CMK (cell line): ENCODE measurements at regions not wholly inside any gene's neighbourhood (a gene's known extent, or its start where the extent isn't known, plus 50 kb on each side); places are given as distances from the start of the nearest gene placed in this dataset.
"Not testable (repeated sequence)": the region's sequence is repeated elsewhere in the genome, so short reads cannot be mapped to it uniquely, and the experiment has no call there.

Experiments
- DNase-seq: peaks from one replicate; pipeline ENCODE4 v3.0.0-alpha.2; 2010; ENCODE audit warnings: low read depth

DNA sequence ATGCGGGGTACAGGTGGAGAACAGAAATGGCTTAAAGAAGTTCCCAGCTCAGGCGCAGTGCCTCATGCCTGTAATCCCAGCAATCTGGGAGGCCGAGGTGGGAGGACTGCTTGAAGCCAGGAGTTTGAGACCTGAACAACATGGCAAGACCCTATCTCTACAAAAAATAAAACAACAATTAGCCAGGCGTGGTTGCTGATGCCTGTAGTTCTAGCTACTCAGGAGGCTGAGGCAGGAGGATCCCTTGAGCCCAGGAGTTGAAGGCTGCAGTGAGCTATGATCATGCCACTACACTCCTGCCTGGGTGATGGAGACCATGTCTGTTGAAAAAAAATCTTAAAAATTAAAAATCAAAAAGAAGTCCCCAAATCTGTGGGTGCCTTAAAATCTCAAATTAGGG is 228.3 kb upstream of the WSB1 start:
- no peak for DNase-seq

DNA sequence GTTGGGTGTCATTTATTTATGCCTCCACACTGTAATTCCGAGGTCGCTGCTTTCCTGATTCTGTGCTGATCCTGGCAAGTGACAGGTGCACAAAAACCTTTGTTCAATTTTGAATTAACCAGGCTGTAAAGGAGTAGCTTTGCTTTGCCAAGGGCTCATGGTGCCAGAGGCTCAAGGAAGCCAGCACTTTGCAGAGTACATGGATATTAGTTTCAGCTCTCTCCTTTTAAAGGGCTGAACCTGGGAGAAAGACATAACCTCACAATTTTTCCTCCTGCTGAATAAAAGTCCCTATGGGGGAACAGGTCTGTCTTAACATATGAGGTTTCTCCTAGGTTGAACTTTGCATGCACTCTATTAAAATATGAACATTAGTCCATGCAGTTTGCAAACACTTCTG is 227.6 kb upstream of the WSB1 start:
- no peak for DNase-seq

DNA sequence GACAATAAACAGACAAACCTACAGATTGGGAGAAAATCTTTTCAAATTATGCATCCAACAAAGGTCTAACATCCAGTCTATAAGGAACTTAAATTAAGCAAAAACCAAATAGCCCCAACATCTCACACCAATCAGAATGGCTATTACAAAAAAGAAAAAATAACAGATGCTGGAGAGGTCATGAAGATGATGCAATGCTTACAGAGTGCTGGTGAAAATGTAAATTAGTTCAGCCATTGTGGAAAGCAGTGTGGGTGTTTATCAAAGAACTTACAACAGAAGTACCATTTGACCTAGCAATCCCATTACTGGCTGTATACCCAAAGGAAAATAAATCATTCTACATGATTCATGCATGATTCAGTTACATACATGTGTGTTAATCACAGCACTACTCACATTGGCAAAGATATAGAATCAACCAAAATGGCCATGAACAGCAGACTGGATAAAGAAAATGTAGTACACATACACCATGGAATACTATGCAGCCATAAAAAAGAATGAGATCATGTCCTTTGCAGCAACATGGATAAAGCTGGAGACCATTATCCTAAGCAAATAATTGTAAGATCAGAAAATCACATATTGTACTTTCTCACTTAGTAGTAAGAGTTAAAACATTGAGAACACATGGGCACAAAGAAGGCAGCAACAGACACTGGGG is 223.9 kb upstream of the WSB1 start:
- no peak for DNase-seq

DNA sequence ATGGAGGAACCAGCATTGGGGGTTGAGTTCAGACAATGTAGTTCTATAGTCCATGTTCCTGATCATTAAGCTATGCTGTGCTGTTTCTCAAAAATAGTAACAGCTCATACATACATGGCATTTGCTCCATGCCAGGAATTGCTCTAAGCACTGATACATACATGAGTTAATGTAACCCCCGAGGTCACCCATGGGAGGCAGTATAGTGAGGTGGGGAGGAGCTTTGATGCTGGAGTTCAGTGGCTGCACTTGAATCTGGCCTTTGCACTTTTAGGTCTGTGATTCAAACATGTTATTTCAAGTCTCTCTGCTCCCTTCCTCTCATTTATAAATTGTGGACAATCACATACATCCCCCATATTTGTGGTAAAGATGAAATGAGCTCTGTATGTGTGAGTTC is 223.1 kb upstream of the WSB1 start:
- no peak for DNase-seq

DNA sequence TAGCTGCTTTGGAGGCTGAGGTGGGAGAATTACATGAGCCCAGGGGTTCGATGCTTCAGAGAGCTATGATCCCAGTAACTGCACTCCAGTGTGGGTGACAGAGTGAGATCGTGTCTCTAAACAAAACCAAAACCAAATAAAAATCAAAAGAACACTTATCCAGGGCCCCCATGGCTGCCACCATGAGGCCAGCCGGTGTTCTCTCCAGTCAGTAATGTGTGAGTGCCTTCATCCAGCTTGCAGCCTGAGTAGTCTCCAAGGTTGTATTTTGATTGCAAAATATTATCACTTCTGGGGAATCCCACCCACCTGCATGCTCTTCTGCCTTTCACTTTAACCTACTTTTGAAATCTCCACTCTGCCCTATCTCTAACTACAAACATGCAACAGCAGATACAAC is 221.0 kb upstream of the WSB1 start:
- no peak for DNase-seq

DNA sequence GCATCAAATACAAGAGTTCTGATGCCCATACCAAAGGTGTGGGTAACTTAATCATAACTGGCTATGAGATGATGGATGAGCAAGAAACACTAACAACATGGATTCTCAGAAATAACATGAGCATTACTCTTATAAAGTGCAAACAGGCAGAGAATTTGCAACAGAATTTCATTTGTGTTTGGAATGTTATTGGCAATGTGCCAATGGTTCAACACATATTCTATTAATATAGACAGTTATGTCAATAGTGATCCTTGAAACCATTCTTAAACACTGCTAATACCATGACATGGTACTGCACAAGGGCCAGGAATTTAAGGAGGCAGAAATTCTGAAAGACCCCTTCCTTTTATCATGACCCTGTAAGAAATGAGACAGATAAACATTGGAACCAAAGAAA is 217.1 kb upstream of the WSB1 start:
- no peak for DNase-seq

DNA sequence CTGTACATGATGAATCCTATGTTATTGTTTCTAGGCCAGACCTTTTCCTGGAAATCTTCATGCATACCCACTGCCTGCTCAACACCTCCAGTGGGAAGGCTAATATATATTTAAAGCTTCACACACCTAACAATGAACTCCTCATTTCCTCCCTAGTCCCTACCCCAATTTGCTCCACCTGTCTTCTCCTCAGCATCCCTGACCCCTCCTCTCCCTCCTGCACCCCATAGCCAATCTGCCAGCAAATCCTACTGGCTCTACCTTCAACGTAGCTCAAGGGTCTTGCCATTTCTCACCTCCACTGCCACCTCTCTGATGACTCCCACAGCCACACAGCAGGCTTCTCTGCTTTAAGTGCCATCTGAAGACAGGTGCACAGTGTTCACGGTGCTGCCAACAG is 215.6 kb upstream of the WSB1 start:
- no peak for DNase-seq

DNA sequence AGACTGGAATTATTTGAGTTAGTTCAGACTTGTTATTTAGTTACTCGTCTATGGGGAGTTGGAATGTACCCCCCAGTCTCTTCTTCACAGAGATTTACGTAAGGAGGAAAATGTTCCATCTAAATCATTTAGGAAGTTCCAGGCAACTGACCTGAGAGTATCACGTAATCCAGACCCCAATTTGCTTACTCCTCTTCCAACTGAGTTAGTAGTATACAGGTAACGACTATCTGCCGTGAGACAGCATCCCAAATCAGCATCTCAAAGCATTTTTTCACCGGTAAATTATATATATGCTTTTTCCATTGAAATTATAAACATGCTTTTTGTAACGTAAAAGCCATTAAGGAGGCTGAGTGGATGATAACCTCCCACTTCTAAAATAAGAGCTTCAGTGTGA is 214.3 kb upstream of the WSB1 start:
- no peak for DNase-seq

DNA sequence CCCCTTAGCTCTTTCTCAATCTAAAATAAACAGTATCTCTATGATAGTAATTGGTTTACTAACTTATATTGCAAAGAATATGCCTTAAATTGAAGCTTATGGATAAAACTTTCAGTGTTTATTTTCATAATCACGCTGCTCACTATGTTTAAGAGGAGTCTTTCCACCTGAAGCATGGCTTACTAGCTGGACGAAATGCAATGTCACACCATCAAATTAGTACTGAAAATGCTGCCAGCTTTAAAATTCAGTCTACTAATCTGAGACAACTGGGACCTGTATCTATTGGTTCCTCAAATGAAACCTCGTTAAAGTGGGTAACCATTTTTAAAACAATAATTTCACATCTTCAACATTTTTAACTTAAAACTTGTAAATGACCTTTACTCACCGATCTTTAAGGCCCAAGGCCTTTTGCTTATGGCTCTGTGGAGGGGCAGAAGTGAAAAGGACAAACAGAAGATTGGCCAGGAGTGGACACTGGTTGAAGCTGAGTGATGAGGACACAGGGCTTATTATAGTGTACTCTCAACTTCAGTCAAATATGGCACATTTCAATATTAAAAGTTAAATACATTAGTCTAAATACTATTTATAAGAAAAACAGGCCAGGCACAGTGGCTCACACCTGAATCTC is 212.8 kb upstream of the WSB1 start:
- DNase-seq: no peak

DNA sequence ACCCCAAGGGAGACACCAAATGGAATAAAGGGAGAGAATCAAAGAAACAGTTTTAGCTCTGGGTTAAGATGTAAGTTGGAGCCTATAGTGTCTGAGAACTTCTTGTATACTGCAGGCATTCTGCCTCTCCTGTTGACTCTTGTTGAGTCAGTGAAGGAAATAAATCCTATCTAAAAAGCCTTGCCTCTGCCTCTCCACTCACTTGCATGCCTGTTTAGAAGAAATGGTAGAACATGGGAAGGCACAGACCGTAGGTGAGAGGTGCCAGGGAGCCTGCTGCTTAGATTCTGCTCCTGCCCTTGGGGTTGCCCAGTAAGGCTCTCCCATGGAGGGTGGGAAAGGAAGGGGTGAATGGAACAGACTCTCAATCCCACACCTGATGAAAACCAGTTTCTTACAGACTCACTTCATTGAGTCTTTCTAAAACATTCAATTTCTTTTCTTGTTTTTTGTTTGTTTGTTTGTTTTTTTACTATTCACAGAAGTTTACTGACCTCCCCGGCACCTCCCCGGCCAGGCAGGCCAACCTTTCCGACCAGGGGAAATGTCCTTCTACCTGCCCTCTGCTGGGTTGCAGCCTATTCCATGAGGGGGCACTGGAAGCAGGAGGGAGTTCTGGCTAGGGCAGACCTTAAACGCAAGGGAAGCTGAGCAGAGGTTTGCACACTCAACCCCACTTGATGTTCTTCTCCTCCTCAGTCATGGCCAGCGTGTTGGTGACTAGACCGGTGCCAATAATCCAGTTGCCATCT is 211.7 kb upstream of the WSB1 start:
- DNase-seq: no peak

DNA sequence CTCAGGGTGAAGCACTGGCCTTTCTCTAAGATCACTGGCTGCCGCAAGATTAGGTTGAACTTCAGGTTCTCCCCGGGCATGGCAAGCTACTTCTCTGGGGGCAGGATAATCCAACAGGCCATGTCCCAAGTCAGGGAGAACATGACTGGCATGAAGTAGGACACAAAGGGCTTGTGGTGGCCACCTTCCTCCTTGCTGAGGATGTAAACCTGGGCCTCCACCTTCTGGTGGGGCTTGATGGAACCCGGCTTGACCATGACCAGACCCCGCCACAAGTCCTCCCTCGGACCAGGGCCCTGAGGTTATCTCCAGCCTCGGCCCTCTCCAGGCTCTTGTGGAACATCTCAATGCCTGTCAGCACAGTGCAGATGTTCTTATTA is 211.1 kb upstream of the WSB1 start:
- no peak for DNase-seq

DNA sequence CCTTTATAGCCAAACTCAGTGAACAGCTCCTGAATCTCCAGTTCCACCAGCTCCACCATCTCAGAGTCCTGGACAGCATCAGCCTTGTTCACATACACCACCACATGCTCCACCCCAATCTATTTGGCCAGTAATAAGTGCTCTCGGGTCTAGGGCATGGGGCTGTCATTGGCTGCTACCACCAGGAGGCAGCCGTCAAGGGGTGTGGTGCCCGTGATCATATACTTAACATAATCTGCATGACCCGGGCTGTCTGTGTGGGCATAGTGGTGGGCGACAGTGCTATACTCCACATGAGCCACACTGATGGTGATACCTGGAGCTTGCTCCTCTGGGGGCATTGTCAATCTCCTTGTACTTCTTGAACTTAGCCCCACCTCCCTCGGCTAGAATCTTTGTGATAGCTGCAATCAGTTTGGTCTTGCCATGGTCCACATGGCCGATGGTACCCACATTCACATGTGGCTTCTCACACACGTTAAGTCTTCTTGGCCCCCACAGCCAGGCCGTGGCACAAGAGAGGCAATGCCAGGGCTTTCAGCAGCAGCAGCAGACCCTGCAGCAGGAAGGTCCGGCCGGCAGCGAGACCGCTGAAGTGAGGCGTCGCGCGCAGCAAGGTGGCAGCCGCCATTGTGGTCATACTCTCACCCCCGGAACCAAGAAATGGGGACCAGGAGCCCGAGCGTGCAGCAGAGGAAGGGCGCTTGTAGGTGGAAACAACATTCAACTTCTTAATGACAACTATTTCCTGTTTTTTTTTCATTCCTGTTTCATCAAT is 210.3 kb upstream of the WSB1 start:
- DNase-seq: no peak

DNA sequence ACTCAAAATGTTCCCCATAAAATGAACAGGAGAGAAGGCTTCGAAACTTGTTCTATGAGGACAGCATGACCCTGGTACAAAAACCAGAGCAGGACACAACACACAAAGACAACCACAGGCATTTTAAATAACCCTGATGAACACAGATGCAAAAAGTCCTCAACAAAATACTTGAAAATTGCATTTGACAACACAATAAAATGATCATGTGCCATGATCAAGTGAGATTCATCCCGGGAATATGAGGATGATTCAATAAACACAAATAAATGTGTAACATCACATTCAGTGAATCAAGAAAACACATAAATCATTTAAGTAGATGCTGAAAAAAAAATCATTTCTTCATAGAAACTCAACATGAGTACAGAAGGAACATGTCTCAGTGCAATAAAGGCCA is 208.4 kb upstream of the WSB1 start:
- DNase-seq: no peak

DNA sequence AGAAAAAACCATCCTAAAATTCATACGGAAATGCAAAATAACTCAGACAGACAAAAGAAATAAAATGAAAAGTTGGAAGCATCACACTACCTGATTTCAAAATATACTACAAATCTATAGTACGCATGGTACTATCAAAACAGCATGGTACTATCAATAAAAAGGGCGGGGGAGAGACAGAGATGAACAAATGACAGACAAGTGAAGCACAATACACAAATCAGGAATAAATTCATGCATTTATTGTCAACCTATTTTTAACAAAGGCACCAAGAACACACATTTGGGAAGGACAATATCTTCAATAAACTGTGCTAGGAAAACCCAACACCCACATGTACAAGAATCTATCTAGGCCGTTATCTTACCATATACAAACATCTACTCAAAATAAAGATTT is 207.4 kb upstream of the WSB1 start:
- no peak for DNase-seq

DNA sequence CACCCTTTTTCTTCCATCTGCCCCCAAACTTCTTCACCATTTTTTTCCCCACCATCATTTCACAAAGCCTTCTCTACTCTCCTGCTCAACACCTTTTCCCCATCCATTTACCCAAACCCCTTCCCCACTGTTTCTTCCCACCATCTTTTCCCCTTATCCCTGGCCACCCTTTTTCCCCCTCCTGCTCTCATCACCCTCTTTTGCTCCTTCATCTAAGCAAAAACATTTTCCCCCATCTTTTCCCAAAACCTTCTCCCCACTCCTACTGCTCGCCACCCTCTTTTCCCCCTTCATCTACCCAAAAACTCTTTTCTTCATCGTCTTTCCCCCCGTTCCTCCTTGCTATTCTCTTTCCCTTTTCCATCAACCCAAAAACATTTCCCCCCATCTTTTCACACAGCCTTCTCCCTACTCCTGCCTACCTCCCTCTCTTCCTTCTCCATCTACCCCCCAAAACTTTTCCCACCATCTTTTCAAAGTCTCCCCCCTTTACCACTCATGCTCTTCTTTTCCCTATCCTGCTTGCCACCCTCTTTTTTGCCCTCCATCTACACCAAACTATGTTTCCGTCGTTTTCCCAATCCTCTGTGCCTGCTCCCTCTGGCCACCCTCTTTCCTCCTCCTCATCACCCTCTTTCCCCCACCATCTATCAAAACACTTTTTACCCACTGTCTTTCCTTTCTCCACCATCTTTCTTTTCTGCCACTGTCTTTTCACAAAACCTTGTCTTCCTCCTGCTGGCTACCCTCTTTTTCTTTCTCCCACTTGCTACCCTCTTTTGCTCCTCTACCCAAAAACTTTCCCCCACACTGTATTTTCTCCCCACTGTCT is 205.8 kb upstream of the WSB1 start:
- DNase-seq: no peak

DNA sequence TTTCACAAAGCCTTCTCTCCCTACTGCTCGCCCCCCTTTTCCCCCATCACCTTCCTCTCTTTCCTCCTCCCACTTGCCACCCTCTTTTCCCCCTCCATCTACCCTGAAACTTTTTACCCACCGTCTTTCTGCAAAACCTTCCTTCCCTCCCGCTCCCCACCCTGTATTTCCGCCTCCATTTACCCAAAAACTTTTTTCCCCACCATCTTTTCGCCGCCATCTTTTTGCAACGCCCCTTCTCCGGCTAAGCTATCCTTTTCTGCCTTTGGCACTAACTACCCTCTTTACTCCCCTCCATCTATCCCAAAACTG is 205.2 kb upstream of the WSB1 start:
- no peak for DNase-seq

DNA sequence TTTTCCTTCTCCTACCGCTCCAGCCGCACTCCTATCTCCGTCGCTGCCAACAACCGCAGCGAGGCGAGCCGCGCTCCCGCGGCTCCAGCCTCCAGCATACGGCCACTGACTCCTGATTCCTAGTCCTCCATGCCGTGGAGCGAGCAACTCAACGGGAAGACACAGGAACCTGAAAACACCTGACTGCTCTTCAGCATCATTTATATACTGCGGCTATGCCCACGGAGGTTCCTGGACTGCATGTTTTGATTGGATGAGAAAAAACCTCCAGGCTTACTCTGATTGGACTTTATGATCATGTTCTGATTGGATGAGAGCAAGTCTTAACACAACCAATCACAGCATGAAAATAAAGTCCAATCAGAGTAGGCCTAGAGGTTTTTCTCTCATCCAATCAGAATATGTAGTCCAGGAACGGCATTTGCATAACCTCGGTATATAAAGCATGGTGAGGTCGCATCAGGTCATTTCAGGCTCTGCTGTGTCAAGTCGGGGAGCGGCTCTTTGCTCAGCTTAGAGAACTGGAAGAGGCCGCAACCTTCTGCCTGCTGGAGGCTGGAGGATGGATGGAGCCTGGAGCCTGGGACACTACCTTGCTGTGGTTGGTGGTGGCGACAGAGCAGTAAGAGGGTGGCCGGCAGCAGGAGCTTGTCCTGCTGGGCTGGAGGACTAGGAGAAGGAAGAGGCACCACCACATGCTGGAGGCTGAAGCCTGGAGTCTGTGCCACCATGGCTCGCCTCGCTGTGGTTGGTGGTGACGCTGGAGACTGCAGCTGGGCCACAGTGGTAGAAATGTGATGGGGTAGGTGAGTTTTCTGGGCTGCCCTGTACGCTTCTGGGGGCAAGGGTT is 204.6 kb upstream of the WSB1 start:
- not testable (repeated sequence) for DNase-seq

DNA sequence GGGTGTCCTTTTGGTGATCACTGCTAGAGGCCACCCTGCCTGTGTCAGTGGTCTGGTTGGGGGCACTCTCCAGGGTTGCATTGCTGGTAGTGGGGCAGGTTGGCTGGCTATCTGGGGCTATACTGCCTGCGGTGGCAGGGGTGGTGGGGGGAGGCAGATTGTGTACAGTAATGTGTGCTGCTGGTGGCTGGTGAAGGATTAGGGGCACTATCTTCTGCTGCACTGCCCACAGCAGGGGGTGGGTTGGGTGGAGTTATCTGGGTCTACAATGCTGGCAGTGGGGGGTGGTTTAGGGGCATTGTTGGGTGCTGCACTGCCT is 204.0 kb upstream of the WSB1 start:
- DNase-seq: no peak

DNA sequence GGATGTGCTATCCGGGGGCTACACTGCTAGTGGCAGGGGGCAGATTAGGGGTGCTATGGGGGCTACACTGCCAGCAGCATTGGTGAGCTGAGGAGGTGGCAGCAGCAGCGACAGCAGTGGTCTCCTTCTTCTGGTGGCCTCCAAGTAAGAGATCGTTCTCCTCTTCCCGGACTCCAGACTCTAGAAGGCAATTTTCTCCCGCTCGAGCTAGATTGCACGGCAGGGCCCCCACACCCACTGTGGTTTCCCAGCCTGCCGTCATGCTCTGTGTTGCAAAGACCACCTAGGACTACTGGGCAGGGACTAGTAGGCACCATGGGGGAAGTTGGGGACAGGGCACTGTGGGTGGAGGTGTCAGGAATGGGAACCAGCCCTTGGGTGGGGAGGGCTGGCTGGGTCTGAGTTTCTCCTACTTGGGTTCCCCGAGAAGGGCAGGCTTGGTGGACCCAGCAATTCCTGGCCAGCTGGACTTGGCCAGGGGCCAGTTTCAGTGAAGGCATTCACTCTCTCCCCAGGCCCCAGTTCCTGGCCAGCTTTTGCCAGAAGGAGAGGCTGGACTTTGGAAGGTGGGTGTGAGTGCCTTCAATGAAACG is 203.4 kb upstream of the WSB1 start:
- not testable (repeated sequence) for DNase-seq

DNA sequence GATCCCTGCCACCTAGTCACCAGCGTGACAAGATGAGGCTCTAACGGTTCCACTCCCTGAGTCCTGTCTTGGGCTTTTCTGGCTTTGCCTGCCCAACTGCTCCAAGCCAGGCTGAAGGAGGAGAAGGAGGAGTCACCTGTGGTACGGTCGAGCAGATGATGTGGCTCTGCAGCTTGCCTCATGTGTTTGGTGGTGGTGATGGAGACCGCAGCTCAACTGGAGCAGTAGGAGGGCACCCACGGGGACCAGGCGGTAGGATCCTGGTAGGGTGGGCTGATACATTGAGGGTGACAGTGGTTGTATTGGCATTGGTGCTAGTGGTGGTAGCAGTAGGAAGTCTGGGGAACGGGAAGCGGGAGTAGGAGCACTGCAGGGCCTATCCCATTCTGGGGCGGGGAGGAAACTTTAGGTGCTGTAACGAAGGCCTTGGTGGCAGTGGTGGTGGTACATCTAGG is 202.8 kb upstream of the WSB1 start:
- no peak for DNase-seq

DNA sequence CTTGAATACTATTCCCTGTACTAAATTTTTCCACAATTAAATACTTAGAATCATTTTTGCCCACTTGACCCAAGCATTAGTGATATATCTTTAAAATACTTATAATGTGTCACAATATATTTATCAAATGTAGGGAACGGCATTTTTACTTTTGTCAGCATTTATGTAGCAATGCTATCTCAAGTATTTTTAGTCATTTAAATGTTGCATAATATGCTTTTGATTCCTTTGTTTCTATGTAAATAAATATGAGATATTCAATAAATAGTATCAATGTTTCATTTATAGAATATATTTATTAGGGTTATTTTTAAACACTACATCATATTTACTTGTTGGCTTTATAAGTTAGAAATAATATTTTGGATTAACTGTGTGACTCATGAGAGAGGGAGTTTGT is 199.7 kb upstream of the WSB1 start:
- DNase-seq: not testable (repeated sequence)
